H1 (cell line): ENCODE measurements at regions not wholly inside any gene's neighbourhood (a gene's known extent, or its start where the extent isn't known, plus 50 kb on each side); places are given as distances from the start of the nearest gene placed in this dataset.

ENCODE experiments used
- BRCA1 ChIP-seq: IDR thresholded peaks from 2 replicates; pipeline ENCODE4 v1.6.1; 2012; ENCODE audit warnings: low read depth, low read length, improper control_type of control experiment
- CBX8 ChIP-seq: fragments of 300-800, 300-1000 bp; sonication (generic); IDR thresholded peaks from 2 replicates; pipeline ENCODE4 v1.7.1; 2016; ENCODE audit warnings: low read depth, low read length, borderline replicate concordance
- CHD2 ChIP-seq: IDR thresholded peaks from 2 replicates; pipeline ENCODE4 v1.6.1; 2012; ENCODE audit warnings: low read length, improper control_type of control experiment
- CREB1 ChIP-seq: IDR thresholded peaks from 2 replicates; pipeline ENCODE4 v1.6.1; 2012; ENCODE audit warnings: inconsistent platforms
- CTBP2 ChIP-seq: IDR thresholded peaks from 2 replicates; pipeline ENCODE4 v1.7.0; 2011; ENCODE audit warnings: borderline replicate concordance, mild to moderate bottlenecking, moderate library complexity, mixed read lengths, low read length; ENCODE audit not compliant: insufficient read depth, insufficient read length
- EGR1 ChIP-seq: IDR thresholded peaks from 2 replicates; pipeline ENCODE4 v1.6.1; 2011; ENCODE audit warnings: low read depth, low read length, borderline replicate concordance
- GABPA ChIP-seq: IDR thresholded peaks from 2 replicates; pipeline ENCODE4 v1.6.1; 2011; ENCODE audit warnings: mild to moderate bottlenecking, low read length, moderate library complexity, borderline replicate concordance; ENCODE audit not compliant: insufficient read depth
- HDAC2 ChIP-seq, 2 experiments: fragments of 300-600 bp in 1 of 2; sonication (generic) in 1 of 2; IDR thresholded peaks; 2 replicates each; pipeline ENCODE4 v1.6.1; 2011 to 2012; ENCODE audit warnings: low read depth in 2 of 2, low read length in 2 of 2, mild to moderate bottlenecking in 2 of 2, moderate library complexity in 2 of 2, borderline replicate concordance in 1 of 2, inconsistent platforms in 1 of 2
- HDAC6 ChIP-seq: IDR thresholded peaks from one replicate; pipeline ENCODE4 v1.7.1; 2012; ENCODE audit warnings: low read depth, mild to moderate bottlenecking, inconsistent platforms, low read length, moderate library complexity
- JUN ChIP-seq: IDR thresholded peaks from 2 replicates; pipeline ENCODE4 v1.6.1; 2011; ENCODE audit warnings: low read depth, mild to moderate bottlenecking, improper control_type of control experiment, low read length
- NANOG ChIP-seq: IDR thresholded peaks from 2 replicates; pipeline ENCODE4 v1.6.1; 2011; ENCODE audit warnings: low read length, low read depth, mild to moderate bottlenecking, inconsistent platforms; ENCODE audit not compliant: insufficient read depth, poor library complexity, severe bottlenecking
- RNF2 ChIP-seq: fragments of 200-900, 300-1000 bp; sonication (generic); IDR thresholded peaks from 2 replicates; pipeline ENCODE4 v1.7.1; 2016; ENCODE audit warnings: borderline replicate concordance, low read depth, mild to moderate bottlenecking, antibody characterized with exemption, low read length; ENCODE audit not compliant: poor library complexity, severe bottlenecking; ENCODE audit errors: missing control alignments
- SRF ChIP-seq: IDR thresholded peaks from 2 replicates; pipeline ENCODE4 v1.6.1; 2011; ENCODE audit warnings: mild to moderate bottlenecking, low read depth, low read length, moderate library complexity
- TAF7 ChIP-seq: optimal IDR thresholded peaks from 2 replicates; pipeline ENCODE3; 2011; ENCODE audit warnings: low read depth, mild to moderate bottlenecking, inconsistent platforms, low read length, moderate library complexity, borderline replicate concordance
- YY1 ChIP-seq: IDR thresholded peaks from 2 replicates; pipeline ENCODE4 v1.6.1; 2011; ENCODE audit warnings: low read depth, mild to moderate bottlenecking, low read length
- ZNF274 ChIP-seq: IDR thresholded peaks from 2 replicates; pipeline ENCODE4 v1.7.0; 2012; ENCODE audit warnings: low read length, borderline replicate concordance; ENCODE audit errors: extremely low read depth
- TF ChIP-seq, protein P1 (sequence below), 3 experiments: IDR thresholded peaks; 1 replicate in 2 of 3; 2 replicates in 1 of 3; pipeline versions ENCODE4 v1.5.1 to v1.6.1; 2011; ENCODE audit warnings: low read length in 3 of 3, mild to moderate bottlenecking in 3 of 3, inconsistent platforms in 2 of 3, low read depth in 1 of 3, moderate library complexity in 1 of 3; ENCODE audit not compliant: insufficient read depth in 1 of 3; ENCODE audit errors: control extremely low read depth in 1 of 3
- TF ChIP-seq, protein P2 (sequence below): IDR thresholded peaks from 2 replicates; pipeline ENCODE4 v1.6.1; 2012; ENCODE audit warnings: inconsistent platforms

DNA sequence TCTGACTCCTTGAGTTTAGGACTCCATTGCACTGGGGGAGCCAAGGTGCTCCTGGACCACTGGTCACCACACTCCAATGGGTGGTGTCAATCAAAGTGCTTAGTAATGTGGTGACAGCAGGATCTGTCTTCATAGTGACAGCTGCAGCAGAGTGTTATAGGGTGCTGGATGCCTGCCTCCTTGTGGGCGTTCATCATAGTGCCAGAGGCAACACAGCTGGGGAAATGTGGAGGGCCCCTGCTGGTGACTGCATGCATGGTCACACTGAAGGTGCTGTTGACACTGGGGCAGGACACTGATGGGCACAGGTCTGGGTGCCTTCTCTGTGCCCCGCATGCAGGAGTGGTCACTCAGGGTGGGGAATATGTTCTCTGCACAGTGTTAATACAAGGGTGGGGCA is 177.5 kb upstream of the CDH8 start (continued):
- TF ChIP-seq, protein P1, sequence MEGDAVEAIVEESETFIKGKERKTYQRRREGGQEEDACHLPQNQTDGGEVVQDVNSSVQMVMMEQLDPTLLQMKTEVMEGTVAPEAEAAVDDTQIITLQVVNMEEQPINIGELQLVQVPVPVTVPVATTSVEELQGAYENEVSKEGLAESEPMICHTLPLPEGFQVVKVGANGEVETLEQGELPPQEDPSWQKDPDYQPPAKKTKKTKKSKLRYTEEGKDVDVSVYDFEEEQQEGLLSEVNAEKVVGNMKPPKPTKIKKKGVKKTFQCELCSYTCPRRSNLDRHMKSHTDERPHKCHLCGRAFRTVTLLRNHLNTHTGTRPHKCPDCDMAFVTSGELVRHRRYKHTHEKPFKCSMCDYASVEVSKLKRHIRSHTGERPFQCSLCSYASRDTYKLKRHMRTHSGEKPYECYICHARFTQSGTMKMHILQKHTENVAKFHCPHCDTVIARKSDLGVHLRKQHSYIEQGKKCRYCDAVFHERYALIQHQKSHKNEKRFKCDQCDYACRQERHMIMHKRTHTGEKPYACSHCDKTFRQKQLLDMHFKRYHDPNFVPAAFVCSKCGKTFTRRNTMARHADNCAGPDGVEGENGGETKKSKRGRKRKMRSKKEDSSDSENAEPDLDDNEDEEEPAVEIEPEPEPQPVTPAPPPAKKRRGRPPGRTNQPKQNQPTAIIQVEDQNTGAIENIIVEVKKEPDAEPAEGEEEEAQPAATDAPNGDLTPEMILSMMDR (IDR thresholded peaks at IDR 0.05; ENCODE audit: control extremely low read depth in 1 of 3, insufficient read depth in 1 of 3, low read depth in 1 of 3, low read length in 3 of 3): peak; percentile 98 to 99 (median 99)
- TF ChIP-seq CTBP2 (no peak), NANOG (no peak), GABPA (no peak), CREB1 (no peak), RNF2 (no peak), EGR1 (no peak), SRF (no peak), BRCA1 (no peak), ZNF274 (no peak), JUN (no peak), CBX8 (no peak), TAF7 (no peak), HDAC2 (IDR thresholded peaks at IDR 0.05; ENCODE audit: borderline replicate concordance in 1 of 2, low read depth in 2 of 2, low read length in 2 of 2) (no peak), YY1 (peak; percentile 83), HDAC6 (no peak), CHD2 (no peak)
- TF ChIP-seq, protein P2, sequence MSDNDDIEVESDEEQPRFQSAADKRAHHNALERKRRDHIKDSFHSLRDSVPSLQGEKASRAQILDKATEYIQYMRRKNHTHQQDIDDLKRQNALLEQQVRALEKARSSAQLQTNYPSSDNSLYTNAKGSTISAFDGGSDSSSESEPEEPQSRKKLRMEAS: 0 out of 2 replicates have a peak, but pooled peaks have one; percentile 28
